ENCODE measurements at regions not wholly inside any gene's neighbourhood (a gene's known extent, or its start where the extent isn't known, plus 50 kb on each side); places are given as distances from the start of the nearest gene placed in this dataset.
"Not testable (repeated sequence)": the region's sequence is repeated elsewhere in the genome, so short reads cannot be mapped to it uniquely, and the experiment has no call there.

DNA sequence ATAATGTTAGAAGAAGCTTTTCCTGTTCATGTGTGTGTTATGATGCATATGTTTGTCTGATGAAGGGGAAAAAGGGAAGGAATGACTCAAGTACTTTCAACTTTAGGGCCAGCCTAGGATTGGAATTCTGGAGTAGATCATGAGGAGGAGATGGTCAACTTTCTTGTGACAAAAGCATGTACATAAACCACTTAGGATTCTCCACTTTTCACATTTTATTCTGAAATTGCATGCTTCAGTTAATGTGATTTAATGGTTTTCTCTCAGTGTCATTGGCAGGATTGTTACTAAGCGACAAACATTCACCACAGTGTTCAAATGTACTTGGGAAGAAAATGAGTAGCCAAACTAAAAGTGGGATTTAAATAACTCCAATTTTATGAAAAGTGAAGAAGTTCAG is 80.1 kb downstream of the UTRN start:
- Histone ChIP-seq H4K91ac (ENCODE audit: insufficient read length, low read depth, low read length) (no peak overlapping the region), H3K18ac (ENCODE audit: insufficient read length, low read depth, low read length) (no peak overlapping the region), H3K14ac (ENCODE audit: insufficient read depth, low read length) (no peak overlapping the region), H3K4me1 (ENCODE audit: insufficient read depth, low read length) (peaks cover 5% of the 10 kb centered on the region), H2BK15ac (ENCODE audit: low read depth, low read length) (no peak overlapping the region), H2AFZ (ENCODE audit: low read length) (no peak overlapping the region), H3K4ac (ENCODE audit: low read depth, low read length) (no peak overlapping the region), H3K23ac (ENCODE audit: insufficient read length, low read depth, low read length) (no peak overlapping the region), H3K4me2 (ENCODE audit: insufficient read depth, insufficient read length, low read length) (no peak overlapping the region), H2BK20ac (ENCODE audit: low read depth, low read length, poor library complexity, severe bottlenecking) (no peak overlapping the region), H2AK5ac (ENCODE audit: insufficient read length, low read length) (no peak overlapping the region), H4K20me1 (ENCODE audit: control insufficient read depth, insufficient read depth, insufficient read length) (no peaks in the 10 kb centered on the region), H3K23me2 (ENCODE audit: insufficient read length, low read depth, low read length, poor library complexity, severe bottlenecking) (no peaks in the 10 kb centered on the region), H3K9ac (ENCODE audit: extremely low read depth, insufficient read length, low read length) (no peak overlapping the region), H3T11ph (ENCODE audit: low read length) (no peak overlapping the region), H3K27me3 (ENCODE audit: insufficient read depth, low read length) (no peaks in the 10 kb centered on the region), H3K79me2 (ENCODE audit: insufficient read depth, low read length) (peaks cover 3% of the 10 kb centered on the region; the same call in 1 of the 2 replicates), H3K9me3 (ENCODE audit: control insufficient read depth, low read depth, low read length) (no peaks in the 10 kb centered on the region), H3K27ac (ENCODE audit: insufficient read length, low read depth, low read length) (no peak overlapping the region), H2BK12ac (ENCODE audit: insufficient read length, low read depth, low read length) (no peak overlapping the region), H2BK120ac (ENCODE audit: low read depth, low read length, poor library complexity, severe bottlenecking) (no peak overlapping the region), H4K5ac (ENCODE audit: insufficient read length, low read depth, low read length) (no peak overlapping the region), H2BK5ac (ENCODE audit: insufficient read length, low read length) (no peak overlapping the region), H3K79me1 (ENCODE audit: insufficient read depth, low read depth, low read length, poor library complexity, severe bottlenecking) (no peaks in the 10 kb centered on the region), H3K56ac (ENCODE audit: insufficient read length, low read depth, low read length) (no peak overlapping the region), H4K8ac (replicated peaks; ENCODE audit: insufficient read length, low read depth, low read length) (no peak overlapping the region)
- Mint-ChIP-seq H3K27me3 (ENCODE audit: low read depth) (no peaks in the 10 kb centered on the region), H3K4me1 (peaks cover 15 to 17% of the 10 kb centered on the region in 2 experiments; a peak in 3 of 4 replicates), H3K4me3 (no peak overlapping the region), H3K9me3 (peaks cover 6 to 9% of the 10 kb centered on the region in 2 experiments; a peak in 4 of 5 replicates), H3K36me3 (ENCODE audit: insufficient read depth in 1 of 3, low read depth in 3 of 3) (peaks cover 5 to 12% (median 9%) of the 10 kb centered on the region in 3 experiments; a peak in 5 of 7 replicates), H3K27ac (no peak overlapping the region)
- DNase-seq = no peak
- TF ChIP-seq, protein P1, sequence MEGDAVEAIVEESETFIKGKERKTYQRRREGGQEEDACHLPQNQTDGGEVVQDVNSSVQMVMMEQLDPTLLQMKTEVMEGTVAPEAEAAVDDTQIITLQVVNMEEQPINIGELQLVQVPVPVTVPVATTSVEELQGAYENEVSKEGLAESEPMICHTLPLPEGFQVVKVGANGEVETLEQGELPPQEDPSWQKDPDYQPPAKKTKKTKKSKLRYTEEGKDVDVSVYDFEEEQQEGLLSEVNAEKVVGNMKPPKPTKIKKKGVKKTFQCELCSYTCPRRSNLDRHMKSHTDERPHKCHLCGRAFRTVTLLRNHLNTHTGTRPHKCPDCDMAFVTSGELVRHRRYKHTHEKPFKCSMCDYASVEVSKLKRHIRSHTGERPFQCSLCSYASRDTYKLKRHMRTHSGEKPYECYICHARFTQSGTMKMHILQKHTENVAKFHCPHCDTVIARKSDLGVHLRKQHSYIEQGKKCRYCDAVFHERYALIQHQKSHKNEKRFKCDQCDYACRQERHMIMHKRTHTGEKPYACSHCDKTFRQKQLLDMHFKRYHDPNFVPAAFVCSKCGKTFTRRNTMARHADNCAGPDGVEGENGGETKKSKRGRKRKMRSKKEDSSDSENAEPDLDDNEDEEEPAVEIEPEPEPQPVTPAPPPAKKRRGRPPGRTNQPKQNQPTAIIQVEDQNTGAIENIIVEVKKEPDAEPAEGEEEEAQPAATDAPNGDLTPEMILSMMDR (conservative IDR thresholded peaks at IDR 0.05) = no peak
- no CpG with 5 or more reads among the region's 1 CpG for WGBS (ENCODE audit: extremely low coverage, insufficient read length, low lambda C conversion rate)

DNA sequence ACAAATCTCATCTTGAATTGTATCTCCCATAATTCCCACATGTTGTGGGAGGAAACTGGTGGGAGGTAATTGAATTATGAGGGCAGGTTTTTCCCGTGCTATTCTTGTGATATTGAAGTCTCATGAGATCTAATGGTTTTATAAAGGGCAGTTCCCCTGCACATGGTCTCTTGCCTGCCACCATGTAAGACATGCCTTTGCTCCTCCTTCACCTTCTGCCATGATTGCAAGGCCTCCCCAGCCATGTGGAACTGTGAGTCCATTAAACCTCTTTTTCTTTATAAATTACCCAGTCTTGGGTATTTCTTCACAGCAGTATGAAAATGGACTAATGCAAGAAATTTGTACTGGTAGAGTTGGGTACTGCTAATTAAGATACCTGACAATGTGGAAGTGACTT is 84.6 kb downstream of the UTRN start:
- not testable (repeated sequence) for H4K91ac ChIP-seq (ENCODE audit: insufficient read length, low read depth, low read length); H3K23me2 ChIP-seq (ENCODE audit: insufficient read length, low read depth, low read length, poor library complexity, severe bottlenecking); H3K27ac ChIP-seq (ENCODE audit: insufficient read length, low read depth, low read length); H3K79me2 ChIP-seq (ENCODE audit: insufficient read depth, low read length); H3K56ac ChIP-seq (ENCODE audit: insufficient read length, low read depth, low read length); H2AFZ ChIP-seq (ENCODE audit: low read length); H3K27ac Mint-ChIP-seq; H3K14ac ChIP-seq (ENCODE audit: insufficient read depth, low read length); H3K4me1 ChIP-seq (ENCODE audit: insufficient read depth, low read length); H3K4me1 Mint-ChIP-seq; H3T11ph ChIP-seq (ENCODE audit: low read length); H2BK5ac ChIP-seq (ENCODE audit: insufficient read length, low read length); H3K9me3 ChIP-seq (ENCODE audit: control insufficient read depth, low read depth, low read length); H4K20me1 ChIP-seq (ENCODE audit: control insufficient read depth, insufficient read depth, insufficient read length); H3K18ac ChIP-seq (ENCODE audit: insufficient read length, low read depth, low read length); H4K8ac ChIP-seq (replicated peaks; ENCODE audit: insufficient read length, low read depth, low read length); H3K4ac ChIP-seq (ENCODE audit: low read depth, low read length); H3K4me2 ChIP-seq (ENCODE audit: insufficient read depth, insufficient read length, low read length); H3K27me3 Mint-ChIP-seq (ENCODE audit: low read depth); H2AK5ac ChIP-seq (ENCODE audit: insufficient read length, low read length); H3K9ac ChIP-seq (ENCODE audit: extremely low read depth, insufficient read length, low read length); DNase-seq; H3K27me3 ChIP-seq (ENCODE audit: insufficient read depth, low read length); H3K4me3 Mint-ChIP-seq; H2BK15ac ChIP-seq (ENCODE audit: low read depth, low read length); H3K79me1 ChIP-seq (ENCODE audit: insufficient read depth, low read depth, low read length, poor library complexity, severe bottlenecking); H4K5ac ChIP-seq (ENCODE audit: insufficient read length, low read depth, low read length); H3K23ac ChIP-seq (ENCODE audit: insufficient read length, low read depth, low read length); H2BK12ac ChIP-seq (ENCODE audit: insufficient read length, low read depth, low read length); H2BK120ac ChIP-seq (ENCODE audit: low read depth, low read length, poor library complexity, severe bottlenecking); H2BK20ac ChIP-seq (ENCODE audit: low read depth, low read length, poor library complexity, severe bottlenecking)
- Mint-ChIP-seq H3K36me3 (ENCODE audit: insufficient read depth in 1 of 3, low read depth in 3 of 3) (peaks cover 9 to 19% (median 14%) of the 10 kb centered on the region in 3 experiments), H3K9me3 (peaks cover 10 to 12% of the 10 kb centered on the region in 2 experiments; a peak in 4 of 5 replicates)
- no CpG with 5 or more reads among the region's 1 CpG for WGBS (ENCODE audit: extremely low coverage, insufficient read length, low lambda C conversion rate)

Measured in H9 (cell line).